ENCODE measurements at regions not wholly inside any gene's neighbourhood (a gene's known extent, or its start where the extent isn't known, plus 50 kb on each side); places are given as distances from the start of the nearest gene placed in this dataset.
"Not testable (repeated sequence)": the region's sequence is repeated elsewhere in the genome, so short reads cannot be mapped to it uniquely, and the experiment has no call there.

DNA sequence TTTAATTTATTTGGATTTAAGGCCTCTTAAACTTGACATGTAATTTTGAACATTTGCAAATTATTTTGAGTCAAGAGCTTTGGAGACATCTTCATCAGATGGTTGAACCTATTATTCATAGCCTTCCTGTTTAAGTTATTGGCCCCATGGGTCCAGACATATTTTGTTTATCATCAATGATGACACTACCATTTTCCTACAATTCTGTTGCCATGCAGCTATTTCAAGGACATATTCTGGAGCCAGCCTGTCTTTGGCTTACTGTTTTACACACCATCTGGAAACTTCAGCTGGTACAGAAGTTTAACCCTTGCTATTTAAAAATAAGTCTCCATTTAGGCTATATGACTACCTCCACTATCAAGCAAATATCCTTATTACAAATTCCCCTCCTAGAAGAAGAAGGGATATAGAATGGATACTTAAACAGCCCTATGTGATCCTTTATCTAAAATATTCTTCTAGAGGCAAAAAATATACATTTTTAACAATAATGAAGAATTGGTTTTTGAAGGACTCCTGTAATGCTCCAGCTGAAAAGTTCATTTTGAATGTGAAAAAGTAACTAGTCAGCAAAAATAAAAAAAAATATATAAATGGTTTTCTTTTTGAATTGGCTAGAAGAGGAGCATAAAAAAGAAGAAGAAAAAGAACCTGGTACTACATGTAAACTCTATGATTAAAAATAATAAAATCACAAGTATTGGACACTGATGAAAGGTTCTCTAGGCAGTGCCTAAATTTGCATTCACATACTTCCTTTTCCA is 544.0 kb upstream of the HS3ST5 start:
- no peak for DNase-seq

DNA sequence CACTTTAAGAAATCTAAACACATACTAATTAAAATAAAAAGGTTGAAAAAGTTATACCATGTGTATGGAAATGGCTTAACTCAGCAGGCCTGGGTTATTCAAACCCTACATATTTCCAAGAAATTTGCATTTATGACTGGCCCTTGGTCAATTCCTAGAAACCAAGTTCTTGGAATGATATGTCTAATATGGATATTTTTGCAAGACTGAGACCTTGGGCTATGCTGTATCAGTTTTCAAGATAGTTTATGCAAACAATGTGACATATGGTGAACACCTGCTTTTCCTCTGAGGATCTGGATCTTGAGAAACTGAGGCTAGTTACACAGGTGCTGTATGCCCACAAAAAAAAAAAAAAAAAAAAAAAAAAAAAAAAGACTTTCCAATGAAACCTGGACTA is 536.9 kb upstream of the HS3ST5 start:
- DNase-seq = no peak

DNA sequence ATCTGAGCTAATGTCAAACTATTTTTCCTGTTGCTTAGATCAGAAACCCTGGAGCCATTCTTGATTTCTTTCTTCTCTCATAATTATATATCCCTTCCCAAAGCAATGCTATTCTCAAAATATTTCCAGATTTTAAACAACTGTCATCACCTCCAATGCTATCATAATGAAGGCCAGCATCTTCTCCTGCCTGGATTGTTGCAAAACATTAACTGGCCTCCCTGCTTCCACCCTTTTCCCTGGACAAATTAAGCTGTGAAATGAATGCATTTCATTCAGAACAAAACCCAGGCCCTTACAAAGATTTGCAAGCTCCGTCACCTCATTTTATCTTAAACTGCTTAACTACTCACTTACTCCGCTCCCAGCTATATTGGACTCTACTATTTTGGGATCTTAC is 535.3 kb upstream of the HS3ST5 start:
- no peak for DNase-seq

DNA sequence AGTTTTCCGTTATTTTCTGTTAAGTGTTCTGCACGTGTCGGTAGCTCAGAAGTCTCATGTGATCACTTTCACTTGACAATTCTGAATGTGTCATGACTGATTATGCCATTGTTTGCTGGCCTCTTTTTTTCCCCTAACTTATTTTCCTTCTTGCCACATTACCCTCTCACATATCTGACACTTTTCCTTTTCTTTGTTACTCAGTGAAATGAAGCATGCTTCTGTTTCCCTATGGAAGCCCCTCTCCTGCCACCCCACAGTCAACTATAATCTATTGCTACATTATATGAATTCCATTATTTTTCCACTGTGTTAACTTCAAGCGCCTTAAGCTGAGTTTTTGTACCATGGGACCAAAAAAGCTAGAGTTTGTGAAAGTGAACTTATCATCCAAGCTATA is 531.6 kb upstream of the HS3ST5 start:
- DNase-seq = no peak

DNA sequence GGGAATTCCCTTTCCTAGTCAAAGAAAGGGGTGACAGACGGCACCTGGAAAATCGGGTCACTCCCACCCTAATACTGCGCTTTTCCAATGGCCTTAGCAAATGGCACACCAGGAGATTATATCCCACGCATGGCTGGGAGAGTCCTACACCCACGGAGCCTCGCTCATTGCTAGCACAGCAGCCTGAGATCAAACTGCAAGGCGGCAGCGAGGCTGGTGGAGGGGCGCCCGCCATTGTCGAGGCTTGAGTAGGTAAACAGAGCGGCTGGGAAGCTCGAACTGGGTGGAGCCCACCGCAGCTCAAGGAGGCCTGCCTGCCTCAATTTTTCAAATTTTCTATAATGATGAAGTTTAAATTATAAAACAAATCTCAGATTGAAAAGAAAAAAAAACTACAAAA is 522.7 kb upstream of the HS3ST5 start:
- not testable (repeated sequence) for DNase-seq

DNA sequence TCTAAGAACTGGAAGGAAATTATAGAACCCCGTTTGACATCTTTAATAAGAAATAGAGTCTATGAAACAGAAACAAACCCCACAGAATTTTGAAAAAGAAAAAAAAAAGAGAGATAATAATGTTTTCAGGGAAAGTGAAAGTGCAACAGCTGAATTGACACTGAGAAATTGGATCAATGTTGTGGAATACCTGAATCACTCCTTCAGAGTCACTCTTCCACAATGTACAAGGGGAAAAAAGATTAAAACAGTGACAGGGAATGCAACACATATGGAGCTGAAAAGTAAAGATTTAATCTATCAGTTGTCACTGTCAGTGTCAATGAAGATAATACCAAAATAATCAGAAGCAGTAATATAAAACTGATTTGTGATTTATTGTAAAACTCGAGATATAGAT is 520.8 kb upstream of the HS3ST5 start:
- no peak for DNase-seq

DNA sequence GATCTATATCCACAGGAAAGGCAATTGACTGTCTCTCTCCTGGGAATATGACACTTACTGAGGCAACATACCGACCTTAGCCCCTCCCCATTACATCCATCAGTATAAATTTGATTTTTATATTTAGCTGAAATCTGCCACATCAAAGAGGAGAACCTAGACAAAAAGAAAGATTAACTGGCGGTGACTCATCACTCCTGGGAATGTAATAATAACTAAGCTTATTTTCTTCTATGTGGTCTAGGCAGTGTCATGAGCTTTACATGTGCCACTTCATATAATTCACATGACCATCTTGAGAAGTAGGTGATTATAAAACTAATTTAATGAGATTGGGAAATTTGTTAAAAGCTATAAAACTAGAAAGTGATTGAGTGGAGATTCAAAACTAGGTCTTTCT is 520.0 kb upstream of the HS3ST5 start:
- no peak for DNase-seq

DNA sequence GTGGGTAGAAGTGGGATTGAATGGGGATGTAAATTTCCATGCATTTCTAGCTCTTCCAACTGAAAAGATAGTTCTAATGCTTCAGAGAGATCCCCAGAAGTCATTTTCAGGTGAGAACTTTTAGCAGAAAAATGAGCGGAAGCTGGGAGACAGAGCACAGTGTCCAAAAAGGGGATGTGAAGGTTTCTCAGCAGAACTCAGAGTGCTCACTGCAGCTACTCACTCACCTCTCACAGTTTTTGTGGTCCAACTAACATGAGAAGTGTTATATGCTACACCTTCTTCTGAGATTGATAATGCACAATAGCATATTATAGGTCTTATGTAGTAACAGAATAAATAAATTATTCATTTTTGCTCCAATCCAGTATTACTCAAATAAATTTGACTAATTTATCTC is 519.2 kb upstream of the HS3ST5 start:
- no peak for DNase-seq

DNA sequence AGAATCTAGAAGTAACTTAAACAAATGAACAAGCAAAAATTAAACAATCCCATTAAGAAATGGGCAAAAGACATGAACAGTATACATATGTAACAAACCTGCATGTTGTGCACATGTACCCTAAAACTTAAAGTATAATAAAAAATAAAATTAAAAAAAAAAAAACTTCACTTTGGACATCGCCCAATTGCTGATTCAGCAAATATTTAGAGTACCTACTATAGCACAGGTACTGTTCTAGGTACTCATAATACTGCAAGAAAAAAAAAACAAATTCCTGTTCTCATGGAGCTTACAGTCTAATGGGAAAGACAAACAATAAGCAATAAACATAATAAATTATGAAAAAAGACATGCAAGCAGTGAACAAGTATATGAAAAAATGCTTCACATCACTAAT is 501.5 kb upstream of the HS3ST5 start:
- DNase-seq = no peak

DNA sequence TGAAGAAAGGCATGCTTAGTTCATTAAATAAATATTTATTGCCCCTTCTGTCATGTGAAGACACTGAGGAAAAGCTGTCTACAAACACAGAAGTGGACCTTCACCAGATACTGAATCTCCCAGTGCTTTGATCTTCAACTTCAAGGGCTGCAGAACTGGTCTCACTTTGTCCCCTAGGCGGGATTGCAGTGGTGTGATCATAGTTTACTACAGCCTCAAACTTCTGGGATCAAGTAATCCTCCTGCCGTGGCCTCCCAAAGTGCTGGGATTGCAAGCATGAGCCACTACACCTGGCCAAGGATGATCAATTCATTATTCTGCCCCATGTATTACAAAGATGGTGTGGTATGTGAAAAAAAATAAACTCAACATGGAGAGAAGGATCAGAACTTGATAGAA is 496.2 kb upstream of the HS3ST5 start:
- DNase-seq = no peak

DNA sequence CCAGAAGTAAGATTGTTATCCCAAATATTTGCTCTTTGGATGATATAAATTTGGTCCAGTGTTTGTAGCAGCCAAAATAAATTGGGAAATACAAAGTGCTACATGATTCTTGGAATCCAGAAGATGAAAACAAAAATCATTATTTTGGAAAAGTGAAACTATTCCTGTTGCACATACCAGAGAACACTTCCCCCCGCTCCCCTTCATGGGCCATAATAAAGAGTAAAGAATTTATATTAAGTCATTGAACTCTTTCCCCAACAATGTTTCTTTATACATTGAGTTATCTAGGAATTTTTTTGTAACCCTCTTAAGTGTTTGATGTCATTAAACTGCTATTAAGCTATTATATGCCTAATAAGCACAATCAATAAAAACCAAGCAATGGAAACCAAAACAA is 490.4 kb upstream of the HS3ST5 start:
- DNase-seq = no peak

DNA sequence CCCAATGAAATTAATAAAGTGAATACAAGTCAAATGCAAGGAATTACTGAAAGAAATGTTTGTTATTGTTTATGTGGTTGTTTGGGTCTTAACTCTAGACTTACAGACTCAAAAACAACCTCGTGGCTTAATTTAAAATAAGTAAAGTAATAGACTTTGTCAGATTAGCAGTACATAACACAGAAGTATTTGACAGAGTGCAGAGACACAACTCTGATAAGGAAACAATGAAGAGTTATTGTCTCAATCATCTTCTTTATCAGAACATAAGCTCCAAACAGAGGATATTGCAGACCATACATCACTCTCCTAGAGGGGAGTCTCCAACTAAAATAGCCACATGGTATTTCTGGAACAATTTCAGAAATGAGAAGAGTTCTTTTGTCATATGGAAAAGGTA is 487.7 kb upstream of the HS3ST5 start:
- no peak for DNase-seq

DNA sequence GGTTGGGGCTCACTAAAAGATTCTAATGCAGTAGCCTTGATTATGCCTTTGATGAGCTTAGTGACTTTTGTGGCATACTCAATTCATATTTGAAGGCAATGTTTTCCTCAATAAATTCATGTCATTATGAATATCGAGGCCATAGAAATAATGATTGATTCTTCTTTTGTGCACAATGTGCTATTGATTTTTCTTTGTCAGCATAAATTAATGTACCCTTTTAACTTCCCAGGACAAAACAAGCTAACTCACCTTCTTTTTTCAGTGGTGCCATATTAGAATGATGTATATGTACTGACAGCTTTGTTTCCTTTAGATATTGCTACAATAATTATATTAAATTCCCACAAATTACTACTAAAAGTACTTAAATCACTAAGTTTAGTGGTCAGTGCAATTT is 484.3 kb upstream of the HS3ST5 start:
- DNase-seq = no peak

DNA sequence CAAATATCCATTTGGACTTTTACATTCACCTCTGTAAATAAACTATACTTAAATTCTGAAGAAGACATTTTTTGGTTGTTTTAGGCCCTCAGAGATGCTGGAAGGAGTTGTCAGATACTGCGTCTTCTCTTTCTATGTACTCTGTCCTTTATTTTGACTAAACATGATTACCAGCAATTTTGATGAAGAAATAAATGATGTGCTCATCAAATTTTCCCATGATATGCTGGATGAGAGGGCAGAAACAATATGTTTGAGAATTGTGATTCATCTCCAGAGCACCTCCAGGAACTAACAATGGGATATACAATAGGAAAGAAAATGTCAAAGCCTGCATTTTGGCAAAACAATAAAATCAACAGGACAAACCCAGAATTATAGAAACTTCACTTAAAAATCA is 481.6 kb upstream of the HS3ST5 start:
- no peak for DNase-seq

DNA sequence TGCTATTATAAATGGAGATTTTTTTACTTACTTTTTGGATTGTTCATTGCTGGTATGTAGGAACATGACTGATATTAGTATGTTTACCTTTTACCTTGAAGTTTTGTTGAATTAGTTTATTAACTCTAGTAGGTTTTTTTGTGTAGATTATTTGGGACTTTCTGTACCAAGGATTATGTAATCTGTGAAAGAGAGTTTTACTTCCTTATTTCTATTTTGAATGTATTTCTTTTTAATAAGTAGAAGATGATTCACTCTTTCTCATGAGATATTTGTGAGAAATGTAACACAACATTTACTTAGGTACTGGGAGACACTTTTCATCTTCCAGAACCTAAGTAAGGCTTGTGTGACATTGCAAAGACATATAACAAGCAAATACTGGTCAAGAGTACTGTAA is 473.9 kb upstream of the HS3ST5 start:
- no peak for DNase-seq

DNA sequence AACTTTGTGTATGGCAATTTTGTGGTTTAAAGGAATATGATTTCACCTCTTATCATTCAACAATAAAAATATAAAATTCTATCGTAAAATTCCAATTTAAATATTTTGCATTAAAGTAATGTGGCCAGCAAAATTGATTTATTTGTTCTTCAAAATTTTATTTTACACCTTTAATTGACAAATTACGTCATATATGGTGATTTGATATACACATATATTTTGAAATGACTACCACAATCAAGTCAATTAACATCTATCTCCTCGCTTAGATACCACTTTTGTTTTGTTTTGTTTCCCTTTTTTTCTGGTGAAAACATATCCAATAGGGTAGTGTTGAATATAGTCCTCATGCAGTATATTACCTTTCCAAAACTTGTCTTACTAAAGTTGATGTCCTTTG is 467.6 kb upstream of the HS3ST5 start:
- DNase-seq = no peak

DNA sequence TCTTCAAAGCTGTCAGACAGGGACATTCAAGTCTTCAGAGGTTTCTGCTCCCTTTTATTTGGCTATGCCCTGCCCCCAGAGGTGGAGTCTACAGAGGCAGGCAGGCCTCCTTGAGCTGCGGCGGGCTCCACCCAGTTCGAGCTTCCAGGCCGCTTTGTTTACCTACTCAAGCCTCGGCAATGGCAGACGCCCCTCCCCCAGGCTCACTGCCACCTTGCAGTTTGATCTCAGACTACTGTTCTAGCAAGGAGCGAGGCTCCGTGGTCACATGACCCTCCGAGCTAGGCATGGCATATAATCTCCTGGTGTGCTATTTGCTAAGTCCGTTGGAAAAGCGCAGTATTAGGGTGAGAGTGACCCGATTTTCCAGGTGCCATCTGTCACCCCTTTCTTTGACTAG is 462.6 kb upstream of the HS3ST5 start:
- not testable (repeated sequence) for DNase-seq

DNA sequence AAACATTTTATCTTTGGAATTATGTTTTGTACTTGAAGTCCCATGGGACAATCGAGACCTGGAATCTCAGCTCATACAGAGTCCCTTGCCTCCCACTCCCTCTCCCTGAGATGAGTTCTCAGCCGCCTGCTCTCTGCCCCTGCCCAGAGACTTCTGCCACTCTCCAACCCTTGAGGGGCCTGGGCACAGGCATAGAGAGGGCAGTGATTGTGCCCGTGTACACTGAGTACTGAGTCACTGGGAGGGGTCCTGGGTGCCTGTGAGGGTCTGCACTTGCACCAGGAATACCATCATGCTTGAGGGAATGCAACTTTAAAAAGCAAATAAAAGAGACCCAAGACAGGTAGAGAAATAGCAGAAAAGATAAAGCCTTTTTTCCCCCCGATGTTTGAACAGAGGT is 453.8 kb upstream of the HS3ST5 start:
- no peak for DNase-seq

DNA sequence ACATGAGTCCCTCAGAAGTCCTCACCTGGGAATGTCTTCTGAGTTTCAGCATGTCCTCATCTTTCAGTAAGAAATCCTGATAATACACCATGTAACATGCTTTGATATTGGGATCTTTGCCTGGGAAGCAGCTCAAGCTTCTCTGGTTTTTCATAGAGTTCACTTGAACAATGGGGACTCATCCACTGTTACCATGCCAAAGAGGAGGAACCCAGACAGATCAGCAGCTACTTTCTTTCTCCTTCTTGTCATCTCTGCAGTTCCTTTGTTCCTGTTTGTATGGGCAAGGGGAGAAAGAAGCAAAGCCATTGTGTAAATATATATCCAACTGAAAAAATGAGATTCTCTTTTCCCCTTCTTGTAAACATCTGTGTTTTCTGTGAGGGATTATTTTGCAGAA is 450.6 kb upstream of the HS3ST5 start:
- DNase-seq = no peak

DNA sequence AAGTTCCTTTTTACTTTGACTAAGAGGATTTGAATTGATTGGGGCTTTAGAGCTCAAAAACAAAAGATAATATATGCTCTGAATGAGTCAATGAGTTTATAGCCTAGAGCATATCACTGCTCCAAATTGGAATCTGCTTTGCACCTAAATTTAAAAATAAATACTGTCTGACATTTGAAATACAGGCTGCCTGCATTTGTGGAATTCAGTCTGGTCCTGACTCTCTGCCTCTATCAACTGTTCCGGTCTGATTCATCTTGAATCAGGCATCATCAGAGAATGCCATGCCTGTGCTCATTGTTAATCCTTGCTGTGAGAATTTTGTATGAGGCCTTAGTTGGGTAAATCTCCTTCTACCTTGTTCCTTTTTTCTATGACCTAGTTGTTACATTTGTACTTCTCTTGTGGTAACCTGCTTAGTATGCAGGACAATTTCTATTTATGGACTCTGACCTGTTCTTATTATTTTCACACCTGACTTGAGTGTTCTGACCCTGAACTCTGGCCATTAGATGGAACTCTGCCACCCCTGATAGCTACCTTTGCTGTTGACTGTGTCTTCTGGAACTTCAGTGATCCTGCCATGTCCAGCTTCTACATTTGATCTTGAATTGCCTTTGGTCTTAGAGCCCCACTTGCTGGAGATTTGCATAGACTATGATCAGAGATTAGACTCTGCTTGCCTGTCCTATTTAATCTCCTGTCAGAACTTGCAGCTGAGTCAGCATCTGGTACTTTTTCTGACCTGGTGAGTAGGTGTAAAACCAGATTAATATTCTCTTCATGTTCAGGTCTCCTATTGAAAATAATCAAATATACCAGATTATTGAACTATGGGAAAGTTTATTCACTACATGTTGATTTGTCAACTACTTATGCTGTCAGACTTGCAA is 442.7 kb upstream of the HS3ST5 start:
- no peak for DNase-seq

DNA sequence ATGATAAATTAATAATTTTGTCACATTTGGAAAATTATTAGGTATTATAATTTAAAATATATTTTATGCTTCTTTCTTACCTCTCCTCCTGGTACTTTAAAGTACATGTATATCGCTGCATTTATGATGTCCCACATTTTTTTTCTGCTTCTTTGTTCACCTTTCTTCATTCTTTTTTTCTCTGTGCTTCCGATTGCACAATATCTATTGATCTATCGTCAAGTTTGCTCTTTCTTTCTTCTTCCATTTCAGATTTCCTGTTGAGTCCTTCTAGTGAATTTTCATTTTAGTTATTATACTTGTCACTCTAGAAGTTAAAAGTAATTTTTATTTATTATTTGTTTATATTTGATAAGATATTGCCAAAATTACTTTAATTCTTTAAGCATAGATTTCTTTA is 441.0 kb upstream of the HS3ST5 start:
- no peak for DNase-seq

DNA sequence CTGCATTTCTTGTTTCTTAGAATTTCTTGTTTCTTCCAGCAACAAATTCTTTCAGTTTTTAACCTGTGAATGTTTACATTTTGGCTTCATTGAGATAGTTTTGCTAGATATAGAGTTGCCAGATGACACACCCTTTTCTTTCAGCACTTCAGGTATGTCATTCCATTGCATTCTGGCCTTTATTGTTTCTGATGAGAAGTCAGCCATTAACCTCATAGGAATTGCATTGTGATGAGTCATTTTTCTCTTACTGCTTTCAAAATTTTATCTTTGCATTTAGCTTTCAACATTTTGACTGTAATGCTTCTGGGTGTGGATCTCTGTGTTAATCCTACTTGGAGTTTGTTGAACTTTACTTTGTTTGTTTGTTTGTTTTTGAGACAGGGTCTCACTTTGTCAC is 440.3 kb upstream of the HS3ST5 start:
- DNase-seq = no peak

DNA sequence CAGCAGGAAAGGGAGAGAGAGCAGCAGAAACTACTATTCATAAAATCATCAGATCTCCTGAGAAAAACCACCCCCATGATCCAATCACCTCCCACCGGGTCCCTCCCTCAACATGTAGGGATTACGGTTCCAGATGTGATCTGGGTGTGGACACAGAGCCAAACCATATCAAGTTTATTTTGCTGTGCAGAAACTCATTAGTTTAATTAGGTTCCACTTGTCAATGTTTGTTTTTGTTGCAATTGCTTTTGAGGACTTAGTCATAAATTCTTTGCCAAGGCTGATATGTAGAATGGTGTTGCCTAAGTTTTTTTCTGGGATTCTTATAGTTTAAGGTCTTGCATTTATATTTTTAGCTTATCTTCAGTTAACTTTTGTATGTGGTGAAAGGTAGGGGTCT is 422.0 kb upstream of the HS3ST5 start:
- no peak for DNase-seq

DNA sequence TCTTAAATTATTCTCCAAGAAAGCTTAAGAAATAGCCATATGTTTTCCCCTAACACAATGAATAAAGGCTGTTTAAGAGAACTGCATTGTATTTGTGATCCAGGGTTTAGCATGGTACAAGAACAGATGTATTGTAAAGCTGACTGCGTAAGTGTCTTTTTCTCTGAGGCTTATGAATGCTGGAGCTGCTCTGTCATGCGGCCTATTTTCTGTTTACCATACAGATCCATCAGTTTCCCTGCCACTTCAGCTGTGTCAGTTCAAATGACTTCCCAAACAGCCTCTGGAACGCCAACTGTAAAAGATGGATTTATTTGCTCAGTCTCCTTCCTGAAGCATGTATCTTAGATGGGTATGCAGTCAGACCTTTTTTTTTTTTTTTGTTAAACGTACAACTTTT is 419.3 kb upstream of the HS3ST5 start:
- DNase-seq = no peak
